ENCODE measurements at regions not wholly inside any gene's neighbourhood (a gene's known extent, or its start where the extent isn't known, plus 50 kb on each side); places are given as distances from the start of the nearest gene placed in this dataset.

DNA sequence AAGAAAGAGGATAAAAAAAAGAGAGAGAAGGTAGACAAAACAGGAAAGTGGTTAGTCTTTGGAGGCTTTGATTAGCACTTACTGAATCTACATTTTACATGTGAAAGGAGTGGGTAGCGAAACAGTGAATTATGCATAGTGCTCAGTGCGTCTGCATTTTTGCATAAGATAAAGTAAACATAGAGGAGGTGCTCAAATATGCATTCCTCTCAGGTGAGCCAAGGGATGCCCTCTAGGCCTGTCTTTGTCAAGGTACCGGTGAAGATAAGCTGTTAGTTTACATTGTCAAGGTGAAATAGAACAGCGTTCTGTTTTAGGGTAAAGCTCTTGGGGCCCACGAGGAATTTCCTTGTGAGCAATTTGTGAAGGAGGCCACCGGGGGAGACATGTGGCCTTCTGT, 260.6 kb downstream of the TRIML1 start:
- TF ChIP-seq POLR2AphosphoS5 (IDR thresholded peaks at IDR 0.05; ENCODE audit: insufficient read depth in 1 of 2, low read depth in 1 of 2) = no peak
- TF ChIP-seq, protein P1, sequence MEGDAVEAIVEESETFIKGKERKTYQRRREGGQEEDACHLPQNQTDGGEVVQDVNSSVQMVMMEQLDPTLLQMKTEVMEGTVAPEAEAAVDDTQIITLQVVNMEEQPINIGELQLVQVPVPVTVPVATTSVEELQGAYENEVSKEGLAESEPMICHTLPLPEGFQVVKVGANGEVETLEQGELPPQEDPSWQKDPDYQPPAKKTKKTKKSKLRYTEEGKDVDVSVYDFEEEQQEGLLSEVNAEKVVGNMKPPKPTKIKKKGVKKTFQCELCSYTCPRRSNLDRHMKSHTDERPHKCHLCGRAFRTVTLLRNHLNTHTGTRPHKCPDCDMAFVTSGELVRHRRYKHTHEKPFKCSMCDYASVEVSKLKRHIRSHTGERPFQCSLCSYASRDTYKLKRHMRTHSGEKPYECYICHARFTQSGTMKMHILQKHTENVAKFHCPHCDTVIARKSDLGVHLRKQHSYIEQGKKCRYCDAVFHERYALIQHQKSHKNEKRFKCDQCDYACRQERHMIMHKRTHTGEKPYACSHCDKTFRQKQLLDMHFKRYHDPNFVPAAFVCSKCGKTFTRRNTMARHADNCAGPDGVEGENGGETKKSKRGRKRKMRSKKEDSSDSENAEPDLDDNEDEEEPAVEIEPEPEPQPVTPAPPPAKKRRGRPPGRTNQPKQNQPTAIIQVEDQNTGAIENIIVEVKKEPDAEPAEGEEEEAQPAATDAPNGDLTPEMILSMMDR (IDR thresholded peaks at IDR 0.05) = no peak
